HG03565 (cell line): ENCODE measurements at regions not wholly inside any gene's neighbourhood (a gene's known extent, or its start where the extent isn't known, plus 50 kb on each side); places are given as distances from the start of the nearest gene placed in this dataset.

Experiments used
- ATAC-seq: cut with Tn5 transposase; IDR thresholded peaks from one replicate; pipeline ENCODE4 v1.9.1; 2021; ENCODE audit warnings: mild to moderate bottlenecking, moderate library complexity; ENCODE audit not compliant: unreplicated experiment

DNA sequence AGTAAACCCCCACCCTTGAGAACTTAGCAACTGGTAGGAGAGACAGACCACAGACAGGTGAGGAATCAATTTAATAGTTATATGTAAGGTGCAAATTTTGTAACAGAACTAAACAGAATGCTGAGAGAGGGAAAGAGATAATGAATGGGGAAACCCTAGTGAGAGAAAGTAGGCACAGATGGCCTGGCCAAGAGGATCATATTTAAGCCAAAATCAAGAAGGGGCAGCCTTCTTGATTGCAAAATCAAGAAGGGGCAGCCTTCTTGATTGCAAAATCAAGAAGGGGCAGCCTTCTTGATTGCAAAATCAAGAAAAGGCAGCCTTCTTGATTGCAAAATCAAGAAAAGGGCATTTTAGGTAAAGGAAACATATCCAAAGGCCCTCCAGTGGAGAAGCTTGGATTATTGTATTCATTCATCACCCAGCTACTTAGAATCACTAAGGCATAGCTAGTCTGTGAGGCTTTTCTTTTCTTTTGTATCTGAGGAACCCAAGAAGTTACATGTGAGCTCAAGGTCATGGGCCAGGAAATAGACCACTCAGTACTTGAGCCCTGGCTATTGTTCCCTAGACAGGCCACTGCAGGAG lies 190.6 kb downstream of the CYLD start:
- ATAC-seq = no peak

DNA sequence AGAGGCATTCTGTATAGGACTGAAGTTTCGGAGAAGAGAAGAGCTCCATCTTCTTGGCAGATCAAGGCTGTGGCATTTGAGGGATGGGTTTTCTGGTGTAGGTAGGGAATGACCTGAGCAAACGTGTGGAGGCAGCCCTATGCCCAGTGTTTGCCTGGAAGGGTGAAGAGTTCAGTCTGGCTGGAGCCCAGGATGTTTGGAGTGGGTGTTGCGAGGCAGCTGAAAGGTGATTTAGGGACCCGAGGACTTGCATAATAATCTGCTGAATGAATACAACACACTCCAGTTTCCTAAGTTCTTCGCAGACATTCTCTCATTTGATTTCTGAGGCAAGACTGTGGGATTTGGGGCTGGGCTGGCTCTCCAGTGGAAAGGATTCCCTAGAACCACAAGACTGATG lies 186.2 kb downstream of the CYLD start:
- ATAC-seq = no peak

DNA sequence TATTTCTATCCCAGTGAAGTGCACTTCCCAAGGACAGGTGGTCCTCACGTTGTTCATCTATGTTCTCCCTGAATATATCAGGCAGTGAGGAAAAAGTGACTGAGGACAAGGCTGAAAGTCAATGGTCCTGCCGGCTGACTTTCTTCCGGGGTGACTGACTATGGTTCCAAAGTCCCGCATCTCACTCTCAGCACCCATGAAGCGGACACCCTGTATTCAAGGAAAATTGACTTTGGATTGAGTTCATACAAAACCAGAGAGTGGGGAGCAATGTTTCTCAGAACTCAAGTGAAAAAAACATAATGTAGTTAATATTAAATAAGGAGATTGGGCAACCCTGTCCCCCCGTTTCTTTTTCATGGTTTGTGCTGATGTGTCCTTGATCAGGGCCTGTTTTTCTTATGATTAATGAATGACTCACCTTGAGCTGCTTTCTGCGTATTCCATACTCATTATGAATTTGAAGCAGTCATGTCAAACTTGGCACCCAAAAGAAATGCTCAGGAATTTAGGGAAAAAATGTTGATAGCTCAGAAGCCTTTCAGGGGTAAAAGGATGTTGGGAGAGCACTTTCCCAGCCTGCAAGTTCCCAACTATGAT lies 184.0 kb downstream of the CYLD start:
- ATAC-seq = no peak

DNA sequence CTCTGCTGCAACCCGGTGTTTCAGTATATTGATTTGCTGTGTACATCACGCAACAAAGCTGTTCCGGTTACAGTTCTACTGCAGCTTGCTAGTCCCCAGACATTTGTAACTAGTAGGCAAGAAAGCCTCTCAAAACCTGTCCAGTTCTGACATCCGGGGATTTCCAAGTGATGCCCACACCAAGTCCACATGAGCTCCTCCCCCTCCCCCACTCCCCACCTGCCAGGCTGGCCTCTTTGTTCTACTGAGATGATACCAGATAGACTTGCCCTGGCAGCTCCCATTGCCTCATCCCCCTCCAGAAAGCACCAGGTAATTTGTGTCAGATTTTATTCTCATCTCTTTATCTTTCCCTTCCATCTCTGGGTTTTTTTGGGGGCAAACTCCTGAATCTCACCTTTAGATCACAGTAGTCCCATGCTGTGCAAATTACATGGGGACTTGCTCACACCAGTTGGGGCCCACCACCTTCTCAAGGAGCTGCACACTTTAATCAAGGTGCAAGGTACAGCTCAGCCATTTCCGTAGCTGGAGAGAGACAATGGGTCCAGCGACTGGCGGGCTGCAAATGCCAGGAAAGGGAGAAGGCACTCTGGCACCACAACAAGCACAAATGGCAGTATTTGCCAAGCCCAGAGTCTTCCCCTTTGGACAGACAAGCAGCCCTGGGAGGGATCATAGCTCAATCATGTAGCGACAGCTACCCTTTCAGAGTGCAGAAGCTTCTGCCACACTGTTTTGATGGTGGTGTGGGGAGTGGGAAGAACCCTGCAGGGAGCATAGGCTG lies 183.1 kb downstream of the CYLD start:
- ATAC-seq = no peak

DNA sequence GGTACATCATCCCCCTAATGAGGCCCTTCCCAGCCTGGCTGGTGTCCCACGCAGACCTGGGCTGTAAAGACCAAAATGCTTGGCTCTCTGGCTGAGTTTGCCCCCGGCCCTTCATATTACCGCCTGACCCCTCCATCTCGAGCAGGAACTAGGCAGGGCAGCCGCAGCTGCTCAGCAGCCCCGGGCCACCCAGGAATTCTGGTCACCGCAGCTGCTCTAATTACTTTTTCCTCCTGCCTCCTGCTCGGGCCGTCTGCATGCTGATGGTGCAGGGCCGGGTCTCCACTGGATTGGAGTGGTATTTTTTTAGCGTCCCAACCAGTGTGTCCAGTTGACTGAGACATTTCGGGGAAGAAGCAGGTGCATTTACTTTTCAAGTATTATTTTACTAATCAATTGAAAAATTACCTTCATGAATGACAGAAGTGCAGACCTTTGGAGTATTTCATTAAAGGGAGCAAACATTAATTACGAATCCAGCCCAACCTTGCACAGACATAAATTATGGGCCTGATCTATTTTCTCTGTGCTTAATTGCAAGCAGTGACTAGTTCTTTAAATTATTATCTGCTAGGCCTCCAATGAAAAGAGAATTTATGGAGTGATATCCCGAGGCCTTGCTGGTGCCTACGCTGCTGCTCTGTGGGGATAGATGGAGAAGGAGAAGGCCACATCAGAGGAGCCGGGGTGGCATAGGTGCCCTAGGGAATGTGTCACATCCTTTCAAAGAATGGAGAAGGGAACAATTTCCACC lies 176.2 kb downstream of the CYLD start:
- no peak for ATAC-seq

DNA sequence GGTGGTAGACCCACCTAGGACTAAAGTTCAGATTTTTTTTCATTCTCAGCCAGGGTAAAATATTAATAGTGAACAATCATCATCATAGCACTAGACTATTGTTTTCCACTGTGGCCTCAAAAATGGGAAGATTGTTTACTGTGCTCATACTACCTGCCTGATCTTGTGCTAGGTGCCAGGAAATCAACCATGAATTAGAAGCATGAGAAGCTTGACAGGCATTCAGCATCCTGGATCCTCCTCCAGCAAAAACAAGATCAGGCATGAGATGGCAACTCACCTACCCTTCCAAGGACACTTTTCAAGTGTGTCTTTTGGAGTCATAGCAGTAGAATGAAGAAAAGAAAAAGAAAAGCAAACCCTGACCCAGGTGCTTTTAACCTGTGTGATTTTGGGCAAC lies 174.2 kb downstream of the CYLD start:
- ATAC-seq = no peak

DNA sequence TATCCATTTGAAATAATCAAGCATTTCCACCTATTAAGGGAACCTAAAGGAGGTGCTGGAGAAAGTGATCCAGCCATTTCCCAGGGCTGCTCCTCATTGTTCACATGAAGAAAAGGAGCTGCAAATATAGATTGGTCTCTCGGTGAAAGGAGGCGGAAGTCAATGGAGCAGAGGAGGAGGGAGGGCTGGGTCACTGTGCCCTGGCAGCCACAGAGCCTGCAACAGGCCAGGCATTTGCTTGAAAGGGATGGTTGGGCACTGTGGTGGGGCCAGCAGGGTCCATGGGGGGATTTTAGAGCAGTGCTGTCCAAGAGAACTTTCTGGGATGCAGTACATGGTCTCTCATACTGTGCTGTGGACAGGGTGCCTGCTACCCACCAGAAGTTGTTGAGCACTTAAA lies 173.2 kb downstream of the CYLD start:
- no peak for ATAC-seq

DNA sequence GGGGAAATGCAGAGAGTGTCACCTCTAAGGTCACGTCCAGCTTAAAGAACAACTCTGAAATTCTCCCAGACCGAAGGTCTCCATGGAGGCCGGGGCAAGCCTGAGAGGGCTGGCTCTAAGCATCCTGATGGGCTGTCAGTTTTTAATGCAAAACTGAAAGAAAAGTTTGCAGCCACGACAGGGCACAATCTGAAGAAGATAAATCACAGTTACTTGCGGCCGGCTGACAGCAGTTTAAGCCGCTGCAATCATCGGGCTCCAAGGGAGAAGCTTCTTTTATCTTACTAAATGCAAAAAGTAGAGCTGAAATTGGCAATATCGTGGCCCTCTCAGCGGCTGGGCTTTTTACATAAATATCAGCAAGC lies 168.8 kb downstream of the CYLD start:
- no peak for ATAC-seq

DNA sequence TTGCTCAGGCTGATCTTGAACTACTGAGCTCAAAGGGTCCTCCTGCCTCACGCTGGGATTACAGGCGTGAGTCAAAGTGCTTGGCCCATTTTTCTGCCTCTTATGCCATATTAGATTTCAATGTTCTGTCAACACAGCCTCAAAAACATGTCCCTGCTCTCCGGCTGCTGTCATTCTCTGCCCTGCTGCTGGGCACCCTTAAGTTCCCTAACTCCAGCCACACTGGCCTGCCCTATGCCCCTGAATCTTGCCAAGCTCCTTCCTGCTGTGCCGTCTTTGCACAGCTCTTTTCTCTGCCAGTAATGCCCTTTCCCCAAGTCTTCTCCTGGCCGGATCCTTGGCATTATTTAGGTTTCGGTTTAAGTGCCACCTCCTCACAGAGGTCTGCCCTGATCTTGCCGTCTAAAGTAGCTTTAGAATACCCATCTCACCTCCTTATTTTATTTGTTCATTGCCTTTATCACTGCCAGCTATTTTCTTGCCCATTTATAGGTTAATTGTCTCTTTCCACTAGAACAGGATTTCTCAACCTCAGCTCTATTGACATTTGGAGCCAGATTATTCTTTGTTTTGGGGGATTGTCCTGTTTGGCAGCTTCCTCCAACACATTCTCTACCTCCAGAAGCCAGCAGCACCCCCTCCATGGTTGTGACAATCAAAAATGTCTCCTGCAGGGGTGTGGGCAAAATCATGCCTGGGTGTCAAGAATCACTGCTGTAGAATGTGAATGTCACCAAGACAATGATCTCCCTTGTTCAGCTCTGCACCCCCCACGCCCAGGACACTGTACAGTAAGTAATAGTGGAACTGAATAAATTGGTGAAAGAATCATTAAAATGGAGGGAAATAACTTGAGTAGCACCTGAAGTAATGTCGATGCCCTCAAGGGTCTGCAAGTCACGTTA lies 168.2 kb downstream of the CYLD start:
- ATAC-seq = no peak

DNA sequence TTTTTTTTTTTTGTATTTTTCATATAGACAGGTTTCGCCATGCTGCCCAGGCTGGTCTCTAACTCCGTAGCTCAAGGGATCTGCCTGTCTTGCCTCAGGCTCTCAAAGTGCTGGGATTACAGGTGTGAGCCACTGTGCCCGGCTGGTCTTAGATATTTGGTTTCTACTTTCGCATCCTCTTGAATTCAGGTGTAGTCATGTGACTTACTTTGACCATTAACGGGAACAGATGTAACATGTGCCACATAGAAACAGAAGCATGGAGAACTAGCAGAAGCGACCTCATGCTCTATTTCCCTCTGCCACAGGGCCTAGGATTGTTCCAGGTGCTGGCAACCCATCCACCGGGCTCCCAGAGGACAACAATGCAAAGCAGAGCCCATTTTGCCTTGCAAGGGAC lies 166.6 kb downstream of the CYLD start:
- ATAC-seq = no peak

DNA sequence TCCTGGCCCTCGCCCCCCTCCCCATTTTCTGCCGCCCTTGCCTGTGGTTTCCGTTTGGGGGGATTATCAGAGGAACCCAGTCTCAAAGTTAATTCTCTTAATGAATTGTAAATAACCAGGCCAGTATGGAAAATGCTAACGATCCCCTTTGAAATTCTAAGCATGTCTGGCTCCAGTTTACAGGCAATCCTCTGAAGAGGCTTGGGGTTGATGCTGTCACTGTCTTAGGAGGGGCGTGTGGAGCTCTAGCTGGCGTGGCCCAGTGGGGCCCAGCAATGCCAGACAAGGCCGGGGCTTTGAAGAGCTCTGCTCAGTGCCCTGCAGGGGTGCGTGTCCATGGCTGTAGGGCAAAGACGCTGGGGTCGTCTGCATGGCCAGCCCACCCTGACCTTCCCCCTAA lies 164.6 kb downstream of the CYLD start:
- ATAC-seq = no peak

DNA sequence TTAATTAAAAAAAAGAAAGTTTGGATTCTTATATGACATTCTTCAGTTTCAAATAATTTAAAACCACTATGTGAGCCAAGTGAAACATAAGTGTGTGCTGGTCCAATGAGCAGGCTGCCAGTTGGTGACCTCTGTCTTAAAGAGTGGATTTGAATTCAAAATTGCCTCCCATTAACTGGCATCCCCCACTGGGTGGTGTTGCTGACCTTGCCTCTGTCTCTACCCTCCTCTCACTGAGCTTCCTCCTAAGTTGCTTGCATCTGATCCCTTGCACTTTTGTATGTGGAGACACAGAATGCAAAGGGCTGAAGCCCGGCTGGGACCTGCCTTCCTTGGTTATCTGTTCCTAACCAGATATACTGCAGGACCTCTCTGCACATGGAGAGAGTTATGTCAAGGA lies 160.6 kb downstream of the CYLD start:
- ATAC-seq = no peak

DNA sequence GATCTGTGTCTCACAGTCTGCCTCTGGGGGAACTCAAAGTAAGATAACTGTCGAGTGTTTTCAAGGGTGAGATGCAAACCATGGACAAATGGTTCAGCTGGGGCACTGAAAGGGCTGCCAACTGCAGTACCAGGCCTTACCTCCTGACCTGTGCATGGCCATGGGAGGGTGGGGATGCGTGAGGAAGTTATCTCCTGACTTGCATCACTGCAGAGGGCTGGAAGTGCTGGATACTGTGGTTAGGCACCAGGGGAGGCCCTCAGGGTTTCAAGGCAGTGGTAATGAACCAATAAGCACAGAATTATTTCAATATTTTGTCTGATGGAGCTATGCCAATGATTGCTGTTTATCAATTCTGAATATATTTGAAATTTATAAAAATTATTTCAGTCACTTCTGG lies 159.2 kb downstream of the CYLD start:
- ATAC-seq = no peak

DNA sequence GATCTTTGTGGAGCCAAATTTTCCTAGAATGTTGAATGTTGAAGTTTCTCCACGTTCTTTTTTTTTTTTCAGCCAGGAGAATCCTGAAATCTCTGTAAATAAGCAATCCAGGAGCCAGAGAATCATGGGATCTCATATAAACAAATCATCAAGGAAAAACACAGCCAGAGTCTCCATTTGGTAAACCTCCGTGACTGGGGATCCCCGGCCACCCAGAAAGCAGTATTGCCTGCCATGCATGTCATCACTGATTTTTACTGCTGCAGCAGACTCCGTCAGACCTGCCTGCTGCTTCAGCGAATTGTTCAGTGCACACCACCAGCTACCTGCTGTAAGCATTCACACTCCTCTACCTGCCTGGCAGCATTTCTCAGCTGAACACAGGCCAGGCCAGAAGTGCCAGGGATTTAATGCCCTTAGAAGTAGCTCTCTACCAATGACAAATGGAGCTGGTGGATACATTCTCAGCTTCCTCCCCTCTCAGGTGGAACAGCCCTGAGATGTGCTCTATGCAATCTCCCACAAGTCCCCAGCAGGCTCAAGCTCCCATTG lies 158.6 kb downstream of the CYLD start:
- ATAC-seq = no peak

DNA sequence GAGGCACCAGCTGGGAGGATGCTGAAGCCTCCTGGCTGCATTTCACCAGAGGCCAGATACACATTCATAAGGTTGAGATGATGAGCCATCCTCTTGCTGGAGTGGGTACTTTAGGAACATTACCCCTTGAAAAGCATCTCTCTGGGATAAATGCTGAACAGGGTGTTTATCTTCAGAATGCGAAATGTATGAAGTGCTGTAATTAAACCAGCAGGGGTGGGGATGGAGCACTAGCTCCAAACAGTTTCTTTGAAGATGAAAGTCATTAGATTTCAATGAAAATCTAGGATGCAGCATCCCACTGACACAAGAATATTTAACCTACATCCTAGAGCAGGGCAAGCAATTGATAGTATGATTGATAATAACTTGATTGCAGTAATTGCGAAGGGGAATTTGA lies 158.1 kb downstream of the CYLD start:
- no peak for ATAC-seq

DNA sequence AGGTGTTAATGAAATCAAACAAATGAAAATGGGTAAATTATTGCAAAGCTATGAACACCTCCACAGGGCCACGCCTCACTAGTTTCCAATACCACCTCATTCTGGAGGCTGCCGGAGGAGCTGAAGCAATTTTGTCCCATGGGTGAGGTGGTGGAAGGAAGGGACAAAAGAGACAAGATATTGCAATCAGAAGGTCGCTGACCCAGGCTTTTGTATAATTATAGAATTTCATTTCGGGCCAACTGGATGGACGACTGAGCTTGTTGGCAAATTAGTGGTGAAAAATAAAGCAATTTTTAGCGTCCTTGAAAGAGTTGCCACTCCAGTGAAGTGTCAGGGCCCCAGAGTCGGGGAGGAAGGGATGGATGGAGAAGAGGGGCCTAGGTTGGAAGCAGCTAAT lies 147.9 kb downstream of the CYLD start:
- no peak for ATAC-seq

DNA sequence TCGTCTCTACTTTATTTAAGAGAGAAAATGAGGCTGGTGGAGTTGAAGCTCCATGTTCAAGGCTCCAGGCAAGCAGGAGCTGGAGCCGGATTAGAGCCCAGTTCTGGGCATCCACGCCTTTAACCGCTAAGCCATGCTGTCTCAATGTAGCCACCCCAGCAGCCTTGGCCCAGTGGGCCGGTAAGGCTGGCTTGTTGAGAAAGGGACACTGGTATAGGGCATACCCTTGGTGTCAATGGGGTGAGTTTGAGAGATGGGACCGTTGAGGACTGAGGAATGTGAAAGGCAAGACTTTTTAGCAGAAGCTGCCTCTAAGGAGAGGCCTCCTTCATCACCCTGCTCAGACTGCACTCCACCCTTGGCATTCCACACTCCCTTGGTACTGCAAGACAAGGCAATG lies 147.4 kb downstream of the CYLD start:
- no peak for ATAC-seq

DNA sequence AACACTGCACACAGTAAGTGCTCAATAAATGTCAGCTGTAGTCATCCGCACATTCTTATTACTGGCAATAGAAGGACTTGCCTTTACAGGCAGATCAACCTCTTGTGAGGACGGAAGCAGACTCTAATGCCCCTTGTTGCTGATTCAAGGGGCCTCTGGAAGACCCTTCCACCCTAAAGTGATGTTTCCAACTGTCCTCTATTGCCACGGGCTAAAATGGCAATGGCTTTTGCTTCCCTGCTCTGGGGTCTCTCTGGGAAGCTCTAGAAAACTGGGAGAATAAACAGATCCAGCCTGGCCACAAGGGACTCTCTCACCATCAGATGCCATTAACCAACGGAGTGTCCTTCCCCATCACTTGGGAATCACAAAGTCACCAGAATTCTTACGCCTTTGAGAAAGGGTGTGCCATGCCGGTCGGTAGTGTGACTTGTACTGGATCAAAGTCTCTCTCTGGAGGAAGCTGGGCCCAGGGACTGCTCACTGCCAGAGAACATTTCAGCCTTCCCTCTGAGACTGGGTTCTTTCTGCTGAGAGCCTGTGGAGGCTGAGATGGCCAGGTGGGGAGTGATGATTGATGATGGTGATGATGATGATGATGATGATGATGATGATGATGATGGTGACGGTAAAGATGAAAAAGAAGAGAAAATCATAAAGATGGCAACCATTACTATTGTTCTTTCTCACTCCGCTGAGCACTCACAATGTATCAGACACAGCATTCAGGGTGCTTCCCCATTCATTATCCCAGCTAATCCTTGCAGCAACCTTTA lies 146.8 kb downstream of the CYLD start:
- no peak for ATAC-seq

DNA sequence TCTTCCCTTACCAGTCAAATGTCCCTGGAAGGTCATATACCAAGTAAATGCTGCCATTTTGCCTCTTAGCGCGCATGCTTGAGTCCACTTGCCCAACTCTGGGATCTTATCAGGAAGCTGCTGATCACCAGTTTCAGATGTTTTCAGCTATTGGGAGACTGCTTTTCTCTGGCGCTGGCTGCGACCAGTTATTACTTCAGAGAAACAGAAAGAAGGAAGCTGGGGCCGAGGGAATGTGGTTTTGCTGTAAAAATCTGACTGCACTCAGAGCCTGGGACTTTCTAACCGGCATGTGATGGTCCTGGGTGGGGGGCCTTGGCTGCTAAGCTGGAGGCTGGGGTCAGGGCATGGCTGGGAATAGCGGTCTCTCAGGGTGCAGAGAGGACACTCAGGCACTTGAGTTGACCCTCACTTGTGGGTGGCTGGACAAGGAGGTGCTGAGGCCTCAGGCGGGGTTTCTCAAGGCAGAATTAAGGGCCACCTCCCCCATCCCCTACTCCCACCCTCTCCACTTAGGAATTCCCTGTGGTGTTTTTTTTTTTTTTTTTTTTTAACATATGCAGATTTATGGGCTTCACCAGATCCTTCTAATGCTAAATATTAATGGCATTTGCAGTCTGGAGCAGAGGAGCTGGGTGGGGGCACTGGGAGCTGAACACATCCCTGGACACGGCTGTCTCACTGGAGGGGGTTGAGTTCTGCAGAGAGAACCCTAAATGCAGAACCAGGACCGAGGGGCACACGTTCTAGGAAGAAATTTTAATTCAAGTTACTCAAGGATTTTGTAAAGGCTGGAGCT lies 145.8 kb downstream of the CYLD start:
- no peak for ATAC-seq
